ENCODE measurements at regions not wholly inside any gene's neighbourhood (a gene's known extent, or its start where the extent isn't known, plus 50 kb on each side); places are given as distances from the start of the nearest gene placed in this dataset.

GRCh38 chr9:115673599-115673998 is 480.0 kb upstream of the PAPPA start:
- TF ChIP-seq NFIC (IDR thresholded peaks at IDR 0.05) (no peak), EP300 (IDR thresholded peaks at IDR 0.05; ENCODE audit: borderline replicate concordance) (no peak), CEBPB (IDR thresholded peaks at IDR 0.05) (no peak), USF1 (IDR thresholded peaks at IDR 0.05) (no peak), TAF1 (IDR thresholded peaks at IDR 0.05; ENCODE audit: low read depth) (no peak), TCF12 (IDR thresholded peaks at IDR 0.05; ENCODE audit: low read depth) (no peak), YY1 (IDR thresholded peaks at IDR 0.05; ENCODE audit: low read depth) (no peak), ZBTB7A (IDR thresholded peaks at IDR 0.05; ENCODE audit: low read depth) (no peak), REST (IDR thresholded peaks at IDR 0.05; ENCODE audit: low read depth) (no peak)

- TF ChIP-seq TEAD4 (IDR thresholded peaks at IDR 0.05) (no peak), ZBTB7A (IDR thresholded peaks at IDR 0.05; ENCODE audit: low read depth) (no peak), USF1 (IDR thresholded peaks at IDR 0.05) (no peak), RAD21 (IDR thresholded peaks at IDR 0.05; ENCODE audit: low read depth) (no peak), EGR1 (IDR thresholded peaks at IDR 0.05) (no peak), TAF1 (IDR thresholded peaks at IDR 0.05; ENCODE audit: low read depth) (no peak), MAX (IDR thresholded peaks at IDR 0.05) (no peak), CREB1 (IDR thresholded peaks at IDR 0.05; ENCODE audit: low read depth) (no peak), CEBPB (IDR thresholded peaks at IDR 0.05) (no peak), NFIC (IDR thresholded peaks at IDR 0.05) (no peak), TCF12 (IDR thresholded peaks at IDR 0.05; ENCODE audit: low read depth) (no peak), FOXM1 (IDR thresholded peaks at IDR 0.05; ENCODE audit: borderline replicate concordance, low read depth) (no peak), REST (IDR thresholded peaks at IDR 0.05; ENCODE audit: low read depth) (no peak), YY1 (IDR thresholded peaks at IDR 0.05; ENCODE audit: low read depth) (no peak), EP300 (IDR thresholded peaks at IDR 0.05; ENCODE audit: borderline replicate concordance) (no peak)
Measured at GRCh38 chr9:115674091-115674490, 479.5 kb upstream of the PAPPA start.

- no peak for TF ChIP-seq CREB1 (IDR thresholded peaks at IDR 0.05; ENCODE audit: low read depth)
- no peak for TF ChIP-seq USF1 (IDR thresholded peaks at IDR 0.05)
- TF ChIP-seq FOXM1 (IDR thresholded peaks at IDR 0.05; ENCODE audit: borderline replicate concordance, low read depth): no peak
- no peak for TF ChIP-seq TEAD4 (IDR thresholded peaks at IDR 0.05)
- no peak for TF ChIP-seq REST (IDR thresholded peaks at IDR 0.05; ENCODE audit: low read depth)
- TF ChIP-seq RAD21 (IDR thresholded peaks at IDR 0.05; ENCODE audit: low read depth): no peak
- TF ChIP-seq EGR1 (IDR thresholded peaks at IDR 0.05): no peak
- no peak for TF ChIP-seq TAF1 (IDR thresholded peaks at IDR 0.05; ENCODE audit: low read depth)
- TF ChIP-seq NFIC (IDR thresholded peaks at IDR 0.05): no peak
- TF ChIP-seq EP300 (IDR thresholded peaks at IDR 0.05; ENCODE audit: borderline replicate concordance): no peak
- TF ChIP-seq CEBPB (IDR thresholded peaks at IDR 0.05): no peak
- no peak for TF ChIP-seq YY1 (IDR thresholded peaks at IDR 0.05; ENCODE audit: low read depth)
Measured at GRCh38 chr9:115675834-115676233, 477.8 kb upstream of the PAPPA start.

GRCh38 chr9:115680231-115680630 is 473.4 kb upstream of the PAPPA start:
- TF ChIP-seq USF1 (IDR thresholded peaks at IDR 0.05): no peak
- TF ChIP-seq MAX (IDR thresholded peaks at IDR 0.05): no peak
- no peak for TF ChIP-seq ZBTB7A (IDR thresholded peaks at IDR 0.05; ENCODE audit: low read depth)
- no peak for TF ChIP-seq EP300 (IDR thresholded peaks at IDR 0.05; ENCODE audit: borderline replicate concordance)
- TF ChIP-seq TAF1 (IDR thresholded peaks at IDR 0.05; ENCODE audit: low read depth): no peak
- no peak for TF ChIP-seq TCF12 (IDR thresholded peaks at IDR 0.05; ENCODE audit: low read depth)
- no peak for TF ChIP-seq NFIC (IDR thresholded peaks at IDR 0.05)
- no peak for TF ChIP-seq FOXM1 (IDR thresholded peaks at IDR 0.05; ENCODE audit: borderline replicate concordance, low read depth)
- TF ChIP-seq RAD21 (IDR thresholded peaks at IDR 0.05; ENCODE audit: low read depth): no peak
- TF ChIP-seq YY1 (IDR thresholded peaks at IDR 0.05; ENCODE audit: low read depth): no peak
- TF ChIP-seq TEAD4 (IDR thresholded peaks at IDR 0.05): no peak
- TF ChIP-seq EGR1 (IDR thresholded peaks at IDR 0.05): no peak
- TF ChIP-seq REST (IDR thresholded peaks at IDR 0.05; ENCODE audit: low read depth): no peak
- TF ChIP-seq CREB1 (IDR thresholded peaks at IDR 0.05; ENCODE audit: low read depth): no peak
- no peak for TF ChIP-seq CEBPB (IDR thresholded peaks at IDR 0.05)
